Fibroblast of mammary gland (primary cell): ENCODE measurements at regions not wholly inside any gene's neighbourhood (a gene's known extent, or its start where the extent isn't known, plus 50 kb on each side); places are given as distances from the start of the nearest gene placed in this dataset.

ENCODE experiments used
- DNase-seq: peaks from one replicate; pipeline ENCODE4 v3.0.0-alpha.2; 2010; ENCODE audit warnings: low read depth
- H3K4me3 ChIP-seq: 2 replicates; pipeline ENCODE4 v1.5.1; 2011; ENCODE audit warnings: low read depth, mild to moderate bottlenecking, low read length, moderate library complexity; ENCODE audit not compliant: control insufficient read depth
- TF ChIP-seq, protein P1 (sequence below): conservative IDR thresholded peaks from 2 replicates; pipeline ENCODE4 v1.5.1; 2011; ENCODE audit warnings: low read depth, low read length, inconsistent platforms; ENCODE audit not compliant: control insufficient read depth, insufficient read depth

DNA sequence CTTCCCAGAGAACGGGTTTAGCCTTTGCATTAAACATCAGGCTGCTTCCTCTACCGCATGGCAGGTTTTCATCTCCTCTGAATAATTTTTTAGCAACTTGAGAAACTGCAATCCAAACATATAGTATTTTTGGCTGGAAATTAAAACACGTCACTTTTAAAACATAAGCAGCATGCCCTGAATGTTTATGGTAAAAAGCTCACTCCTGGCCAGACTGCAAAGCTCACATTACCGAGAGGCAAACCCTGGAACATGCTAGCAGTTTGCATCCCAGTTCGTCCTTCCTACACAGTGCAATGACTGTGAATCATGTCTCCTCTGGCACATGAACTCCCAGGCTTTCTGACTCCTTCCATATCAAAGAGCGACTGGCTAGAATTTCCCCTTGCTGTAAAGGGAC, 312.3 kb downstream of the RRAGC start:
- no peak overlapping the region for H3K4me3 ChIP-seq
- DNase-seq = no peak
- TF ChIP-seq, protein P1, sequence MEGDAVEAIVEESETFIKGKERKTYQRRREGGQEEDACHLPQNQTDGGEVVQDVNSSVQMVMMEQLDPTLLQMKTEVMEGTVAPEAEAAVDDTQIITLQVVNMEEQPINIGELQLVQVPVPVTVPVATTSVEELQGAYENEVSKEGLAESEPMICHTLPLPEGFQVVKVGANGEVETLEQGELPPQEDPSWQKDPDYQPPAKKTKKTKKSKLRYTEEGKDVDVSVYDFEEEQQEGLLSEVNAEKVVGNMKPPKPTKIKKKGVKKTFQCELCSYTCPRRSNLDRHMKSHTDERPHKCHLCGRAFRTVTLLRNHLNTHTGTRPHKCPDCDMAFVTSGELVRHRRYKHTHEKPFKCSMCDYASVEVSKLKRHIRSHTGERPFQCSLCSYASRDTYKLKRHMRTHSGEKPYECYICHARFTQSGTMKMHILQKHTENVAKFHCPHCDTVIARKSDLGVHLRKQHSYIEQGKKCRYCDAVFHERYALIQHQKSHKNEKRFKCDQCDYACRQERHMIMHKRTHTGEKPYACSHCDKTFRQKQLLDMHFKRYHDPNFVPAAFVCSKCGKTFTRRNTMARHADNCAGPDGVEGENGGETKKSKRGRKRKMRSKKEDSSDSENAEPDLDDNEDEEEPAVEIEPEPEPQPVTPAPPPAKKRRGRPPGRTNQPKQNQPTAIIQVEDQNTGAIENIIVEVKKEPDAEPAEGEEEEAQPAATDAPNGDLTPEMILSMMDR = no peak

DNA sequence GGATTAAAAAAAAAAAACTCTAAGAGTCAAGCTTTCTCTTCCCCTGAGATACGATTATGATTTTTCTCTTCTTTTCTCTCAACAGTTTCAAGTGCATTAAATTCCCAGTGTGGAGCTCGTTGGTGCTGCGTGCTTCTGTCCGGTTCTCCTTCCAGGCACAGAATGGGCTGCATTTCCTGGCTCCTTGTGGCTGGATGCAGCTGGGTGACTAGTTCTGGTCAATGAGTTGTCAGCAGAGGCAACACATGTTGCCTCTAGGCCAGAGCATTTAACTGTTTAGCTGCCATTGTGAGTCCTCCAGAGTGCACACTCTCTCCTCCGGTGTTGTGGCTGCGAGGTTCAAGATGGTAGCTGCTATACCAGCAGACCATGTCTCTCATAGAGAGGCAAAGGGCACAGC, 312.9 kb downstream of the RRAGC start:
- TF ChIP-seq, protein P1 = no peak
- DNase-seq = no peak
- H3K4me3 ChIP-seq = no peak overlapping the region

DNA sequence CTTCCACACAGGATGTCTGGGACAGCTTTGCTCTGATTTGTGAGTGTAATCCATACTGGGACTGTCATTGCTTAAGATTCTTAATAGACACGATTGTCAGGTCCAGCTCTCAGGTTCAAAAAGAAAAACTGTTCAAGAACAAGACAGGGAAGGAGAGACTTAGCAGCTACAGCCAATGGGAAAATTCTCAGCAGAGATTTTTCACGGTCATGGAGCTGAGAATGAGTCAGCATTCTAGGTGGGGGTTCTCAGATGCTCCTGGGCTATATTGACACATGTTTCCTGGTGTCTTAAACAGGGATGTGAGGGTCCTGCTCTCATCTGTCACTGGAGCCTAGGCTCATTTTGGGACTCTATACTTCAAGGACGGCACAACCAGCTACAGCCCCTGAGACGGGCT, 318.3 kb downstream of the RRAGC start:
- TF ChIP-seq, protein P1 = no peak
- DNase-seq = no peak
- no peak overlapping the region for H3K4me3 ChIP-seq

DNA sequence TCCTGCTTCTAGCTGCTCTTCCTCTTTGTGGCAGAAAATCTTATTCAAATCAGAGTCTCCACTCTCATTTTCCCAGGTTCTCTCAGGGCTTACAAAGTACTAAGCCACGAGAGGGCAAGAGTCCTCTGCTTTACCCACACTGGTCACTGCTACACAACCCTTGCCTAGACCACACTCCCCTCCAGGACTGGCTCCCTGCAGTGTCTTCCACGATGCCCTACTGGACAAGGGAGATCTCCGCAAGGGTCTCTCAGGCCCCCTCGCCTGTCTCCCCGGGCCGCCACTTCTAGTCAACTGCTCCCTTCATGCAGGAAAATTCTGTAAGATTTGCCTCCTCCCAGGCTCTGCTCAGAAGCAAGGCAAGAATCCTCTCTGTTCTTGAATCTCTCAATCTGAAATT, 319.6 kb downstream of the RRAGC start:
- DNase-seq = no peak
- H3K4me3 ChIP-seq = no peak overlapping the region
- TF ChIP-seq, protein P1 = no peak

DNA sequence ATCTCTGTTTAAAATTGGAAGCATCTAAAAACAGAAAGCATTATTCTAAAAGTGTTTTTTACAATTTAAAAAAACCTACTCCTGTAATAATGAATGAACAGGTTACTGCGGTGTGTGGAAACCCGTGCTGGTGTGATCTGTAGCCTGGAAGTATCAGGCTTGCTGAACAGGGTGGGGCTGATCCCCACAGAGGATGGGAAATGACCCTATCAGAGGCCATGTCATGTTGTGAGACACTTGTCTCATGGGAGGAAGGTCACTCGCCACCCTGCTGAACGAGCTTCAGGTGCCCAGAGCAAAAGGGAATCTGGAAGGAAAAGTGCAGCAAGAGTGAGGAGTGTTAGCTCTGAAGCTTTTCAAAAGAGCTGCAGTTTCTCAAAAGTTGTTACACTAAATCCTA, 320.7 kb downstream of the RRAGC start:
- no peak for DNase-seq
- TF ChIP-seq, protein P1 = no peak
- H3K4me3 ChIP-seq = no peak overlapping the region

DNA sequence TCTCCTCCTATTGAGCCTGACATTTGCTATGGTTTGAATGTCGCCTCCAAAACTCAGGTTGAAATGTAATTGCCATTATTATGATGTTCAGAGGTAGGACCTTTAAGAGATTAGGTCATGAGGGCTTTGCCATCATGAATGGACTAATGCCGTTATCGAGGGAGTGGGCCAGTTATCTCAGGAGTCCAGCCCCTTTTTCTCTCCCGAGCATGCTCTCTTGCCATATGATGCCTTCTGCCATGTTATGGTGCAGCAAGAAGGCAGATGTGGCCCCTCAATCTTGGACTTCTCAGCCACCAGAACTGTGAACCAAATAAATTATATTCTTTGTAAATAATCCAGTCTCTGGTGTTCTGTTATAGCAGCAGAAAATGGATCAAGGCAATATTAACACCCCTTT, 323.5 kb downstream of the RRAGC start:
- no peak overlapping the region for H3K4me3 ChIP-seq
- DNase-seq = no peak
- TF ChIP-seq, protein P1 = no peak

DNA sequence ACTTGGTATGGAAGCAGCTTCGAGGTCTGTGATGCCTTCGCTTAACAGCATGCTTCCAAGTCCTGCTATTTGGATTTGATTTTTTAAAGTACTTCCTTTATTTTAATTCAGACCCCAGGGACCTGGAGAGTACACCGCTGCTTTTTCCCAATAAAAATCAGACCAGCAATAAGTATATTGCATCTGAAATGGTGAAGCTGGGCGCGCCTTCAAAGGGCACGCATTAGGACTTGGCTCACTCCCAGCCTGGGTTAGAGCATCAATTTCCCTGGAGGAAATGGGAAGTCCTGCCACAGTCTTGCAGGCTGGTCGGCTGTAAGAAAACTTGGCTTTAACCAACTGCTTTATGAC, 325.1 kb downstream of the RRAGC start:
- DNase-seq = no peak
- no peak overlapping the region for H3K4me3 ChIP-seq
- TF ChIP-seq, protein P1 = no peak
